GM12874 (cell line): ENCODE measurements at regions not wholly inside any gene's neighbourhood (a gene's known extent, or its start where the extent isn't known, plus 50 kb on each side); places are given as distances from the start of the nearest gene placed in this dataset.

ENCODE experiments used
- TF ChIP-seq, protein P1 (sequence below): IDR thresholded peaks from 2 replicates; pipeline ENCODE4 v1.5.1; 2011; ENCODE audit warnings: low read depth, mild to moderate bottlenecking, control low read depth, low read length, moderate library complexity; ENCODE audit not compliant: insufficient read depth

DNA sequence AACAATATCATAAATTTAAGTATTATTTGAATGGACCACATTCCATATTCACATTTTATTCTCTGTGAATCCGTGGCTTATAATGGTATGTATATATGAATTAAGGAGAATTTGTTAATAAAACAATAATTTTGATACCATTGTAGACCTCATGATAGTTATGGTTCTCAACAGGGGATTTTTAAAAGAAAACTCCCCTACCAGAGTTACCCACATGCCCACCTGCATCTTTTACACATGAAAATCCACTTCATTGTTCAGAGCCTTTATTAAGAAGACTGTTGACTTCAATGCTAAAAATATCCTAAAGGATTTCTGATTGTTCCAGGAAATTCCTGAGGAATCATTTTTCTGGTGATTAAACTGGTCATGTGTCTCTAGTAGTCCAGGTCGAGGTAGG is 557.7 kb upstream of the MEF2C start:
- TF ChIP-seq, protein P1, sequence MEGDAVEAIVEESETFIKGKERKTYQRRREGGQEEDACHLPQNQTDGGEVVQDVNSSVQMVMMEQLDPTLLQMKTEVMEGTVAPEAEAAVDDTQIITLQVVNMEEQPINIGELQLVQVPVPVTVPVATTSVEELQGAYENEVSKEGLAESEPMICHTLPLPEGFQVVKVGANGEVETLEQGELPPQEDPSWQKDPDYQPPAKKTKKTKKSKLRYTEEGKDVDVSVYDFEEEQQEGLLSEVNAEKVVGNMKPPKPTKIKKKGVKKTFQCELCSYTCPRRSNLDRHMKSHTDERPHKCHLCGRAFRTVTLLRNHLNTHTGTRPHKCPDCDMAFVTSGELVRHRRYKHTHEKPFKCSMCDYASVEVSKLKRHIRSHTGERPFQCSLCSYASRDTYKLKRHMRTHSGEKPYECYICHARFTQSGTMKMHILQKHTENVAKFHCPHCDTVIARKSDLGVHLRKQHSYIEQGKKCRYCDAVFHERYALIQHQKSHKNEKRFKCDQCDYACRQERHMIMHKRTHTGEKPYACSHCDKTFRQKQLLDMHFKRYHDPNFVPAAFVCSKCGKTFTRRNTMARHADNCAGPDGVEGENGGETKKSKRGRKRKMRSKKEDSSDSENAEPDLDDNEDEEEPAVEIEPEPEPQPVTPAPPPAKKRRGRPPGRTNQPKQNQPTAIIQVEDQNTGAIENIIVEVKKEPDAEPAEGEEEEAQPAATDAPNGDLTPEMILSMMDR, result no peak

DNA sequence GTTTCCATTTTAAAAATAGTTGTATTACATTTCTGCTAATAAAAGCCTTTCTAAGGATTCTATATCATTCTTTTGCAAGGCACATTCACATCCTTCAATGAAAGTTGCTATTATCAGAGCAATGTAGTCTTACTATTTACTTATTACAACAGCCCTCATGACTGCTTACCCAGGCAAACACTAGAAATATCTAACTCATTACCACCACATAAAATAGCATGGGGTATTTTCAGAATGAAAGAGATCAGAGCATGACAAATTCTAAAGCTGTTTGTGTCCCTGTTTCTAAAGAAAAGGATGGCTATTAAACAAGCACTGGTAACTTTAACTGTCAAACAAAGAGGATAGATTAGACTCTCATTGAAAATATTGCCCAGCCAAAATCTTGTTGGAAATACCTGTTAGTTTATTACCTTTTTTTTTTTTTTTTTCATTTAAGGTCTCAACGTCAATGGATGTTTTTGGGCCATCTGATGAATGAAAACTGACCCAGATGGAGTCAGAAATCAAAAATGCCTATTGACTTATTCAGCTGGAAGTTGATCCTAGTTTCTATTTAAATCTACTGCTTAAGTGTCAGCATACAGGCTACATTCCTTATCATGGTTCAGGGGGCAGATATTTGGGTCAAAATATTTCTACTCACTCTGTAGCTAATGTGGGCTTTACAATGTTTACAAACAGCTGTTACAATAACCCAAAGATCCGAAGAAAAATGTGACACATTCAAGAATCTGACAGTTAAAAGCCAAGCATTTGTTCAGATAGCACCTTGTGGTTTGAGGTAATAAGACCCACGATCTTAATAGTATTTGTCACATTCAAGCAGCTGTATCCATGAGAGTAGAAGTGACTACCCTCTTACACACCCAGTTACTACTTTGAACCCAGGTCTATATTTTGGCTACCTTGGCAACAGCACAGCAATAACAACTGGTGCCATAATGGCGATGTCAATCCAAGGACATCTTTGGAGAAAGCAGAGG is 554.8 kb upstream of the MEF2C start:
- TF ChIP-seq, protein P1, result no peak

DNA sequence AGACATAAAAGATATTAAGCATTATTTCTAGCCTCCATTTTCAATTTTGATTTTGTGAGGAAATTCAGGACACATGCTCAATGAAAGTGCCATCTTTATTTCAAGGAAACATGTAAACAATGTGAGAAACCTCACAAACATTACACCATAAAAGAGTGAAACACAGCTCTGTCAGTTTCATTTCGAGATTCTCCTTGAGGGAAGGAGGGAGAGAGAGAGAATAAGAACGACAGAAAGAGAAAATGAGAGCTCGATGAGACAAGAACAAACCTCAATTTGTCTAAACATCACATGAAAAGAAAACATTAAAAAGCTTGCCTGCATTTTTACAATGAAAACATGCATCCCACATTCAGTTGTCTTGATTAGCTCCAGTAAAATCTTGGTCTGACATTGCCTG is 553.5 kb upstream of the MEF2C start:
- TF ChIP-seq, protein P1, result no peak

DNA sequence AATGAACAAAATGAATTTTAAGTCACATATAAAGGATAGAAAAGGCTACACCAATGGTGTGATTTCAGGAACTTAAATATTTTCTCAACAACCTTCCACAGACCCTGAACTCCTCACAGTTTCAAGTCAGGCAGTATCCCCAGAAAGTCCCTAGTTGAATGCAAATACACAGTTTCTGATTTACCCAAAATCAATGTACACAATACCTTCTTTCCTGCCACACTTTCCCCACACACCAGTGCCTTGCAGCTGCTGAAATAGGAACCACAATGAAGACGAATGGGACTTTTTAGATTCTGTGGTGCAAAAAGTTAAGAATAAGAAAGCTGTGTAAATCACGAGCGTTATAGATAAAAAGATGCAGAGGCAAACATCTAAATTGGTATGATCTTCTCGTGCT is 552.4 kb upstream of the MEF2C start:
- TF ChIP-seq, protein P1, result no peak

DNA sequence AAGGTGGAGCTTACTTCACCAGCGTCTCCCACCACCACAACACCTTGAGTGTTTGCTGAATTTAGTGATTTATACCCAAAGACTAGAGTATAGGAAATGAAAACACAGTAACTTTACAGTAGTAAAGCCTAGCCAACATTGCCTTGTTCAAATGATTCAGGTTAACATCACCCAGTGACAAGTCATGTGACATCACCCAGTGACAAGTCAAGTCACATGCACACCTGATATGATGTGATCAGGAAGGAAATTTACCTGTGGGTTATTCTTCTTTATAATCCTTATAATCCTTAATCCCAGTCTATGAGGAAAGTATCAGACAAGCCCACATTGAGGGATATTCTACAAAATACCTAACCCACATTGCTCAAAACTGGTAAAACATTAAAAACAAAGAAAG is 545.6 kb upstream of the MEF2C start:
- TF ChIP-seq, protein P1, result no peak

DNA sequence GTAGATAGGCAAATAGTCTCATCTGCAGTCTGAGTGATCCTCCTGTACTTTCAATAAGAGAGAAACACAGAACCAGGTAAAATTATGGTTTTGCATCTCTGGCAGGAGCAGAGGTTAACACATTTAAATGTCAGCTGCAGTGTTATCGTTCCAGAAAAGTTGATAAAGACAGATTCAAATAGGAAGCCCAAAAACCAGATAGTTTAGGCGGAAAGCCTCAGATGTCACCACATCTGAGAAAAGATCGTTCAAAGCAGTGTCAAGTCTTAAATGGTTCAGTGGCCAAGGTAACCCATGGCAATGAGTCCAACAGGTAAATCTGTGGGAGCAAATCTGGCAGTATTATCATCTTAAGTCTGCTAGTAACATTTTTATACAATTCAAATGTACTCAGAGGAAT is 542.1 kb upstream of the MEF2C start:
- TF ChIP-seq, protein P1, result no peak

DNA sequence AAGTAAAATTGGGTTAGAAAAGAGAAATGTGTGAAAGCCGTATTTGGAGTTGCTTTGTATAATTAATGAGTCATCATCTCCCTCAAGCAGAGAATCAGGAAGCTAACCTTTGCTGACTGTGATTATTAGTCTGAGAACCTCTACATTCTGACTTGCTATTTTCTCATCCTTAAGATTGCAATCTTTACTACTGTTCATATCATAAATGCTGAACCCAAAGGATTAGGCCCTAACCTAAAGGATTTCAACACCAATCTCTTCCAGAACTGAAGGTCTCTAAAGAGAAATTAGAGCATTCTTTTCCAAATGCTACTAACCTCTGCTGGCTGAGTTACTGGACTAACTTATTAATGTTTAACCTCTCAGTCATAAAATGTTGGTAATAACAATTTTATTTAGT is 538.1 kb upstream of the MEF2C start:
- TF ChIP-seq, protein P1, result no peak
